Tibial artery (tissue), 4 donors: ENCODE measurements at regions not wholly inside any gene's neighbourhood (a gene's known extent, or its start where the extent isn't known, plus 50 kb on each side); places are given as distances from the start of the nearest gene placed in this dataset.

Experiments
- DNase-seq, 2 donors: peaks; one replicate each; pipeline ENCODE4 v3.0.0-alpha.2; 2019
- H3K27ac ChIP-seq, 2 donors: fragments of 200-600 bp; sonication (generic) in 1 of 2; 1 replicate in 1 of 2; 2 replicates in 1 of 2; pipeline ENCODE4 v1.5.1; 2018 to 2019; ENCODE audit warnings: mild to moderate bottlenecking in 1 of 2
- H3K27me3 ChIP-seq, 2 donors: fragments of 200-600 bp; sonication (generic) in 1 of 2; one replicate each; pipeline versions ENCODE4 v1.5.1 to v1.6.0; 2016 to 2019
- H3K36me3 ChIP-seq, 3 donors: fragments of 200-600 bp; sonication (generic) in 2 of 3; one replicate each; pipeline ENCODE4 v1.5.1; 2016 to 2019; ENCODE audit warnings: mild to moderate bottlenecking in 2 of 3
- H3K4me1 ChIP-seq, 4 donors: fragments of 200-600 bp; sonication (generic) in 2 of 4; 1 replicate in 3 of 4; 2 replicates in 1 of 4; pipeline ENCODE4 v1.5.1; 2016 to 2019
- H3K4me3 ChIP-seq, 2 donors: fragments of 200-600 bp; sonication (generic) in 1 of 2; 1 replicate in 1 of 2; 2 replicates in 1 of 2; pipeline ENCODE4 v1.5.1; 2018 to 2019; ENCODE audit warnings: mild to moderate bottlenecking in 2 of 2
- H3K9me3 ChIP-seq, 3 donors: fragments of 200-600 bp; sonication (generic) in 1 of 3; one replicate each; pipeline ENCODE4 v1.5.1; 2016 to 2019
- CTCF ChIP-seq, 2 experiments: fragments of 200-600 bp in 1 of 2; fragments of 450-650 bp in 1 of 2; IDR thresholded peaks; one replicate each; pipeline ENCODE4 v1.5.1; 2017 to 2019; ENCODE audit warnings: antibody characterized with exemption in 2 of 2, mild to moderate bottlenecking in 1 of 2, moderate library complexity in 1 of 2
- intact Hi-C: fragments of 100-400 bp; cut with DNase I; formaldehyde crosslinking; loops from one replicate; pipeline ENCODE4 v1.15.0; 2023; ENCODE audit warnings: low total_unique reads

DNA sequence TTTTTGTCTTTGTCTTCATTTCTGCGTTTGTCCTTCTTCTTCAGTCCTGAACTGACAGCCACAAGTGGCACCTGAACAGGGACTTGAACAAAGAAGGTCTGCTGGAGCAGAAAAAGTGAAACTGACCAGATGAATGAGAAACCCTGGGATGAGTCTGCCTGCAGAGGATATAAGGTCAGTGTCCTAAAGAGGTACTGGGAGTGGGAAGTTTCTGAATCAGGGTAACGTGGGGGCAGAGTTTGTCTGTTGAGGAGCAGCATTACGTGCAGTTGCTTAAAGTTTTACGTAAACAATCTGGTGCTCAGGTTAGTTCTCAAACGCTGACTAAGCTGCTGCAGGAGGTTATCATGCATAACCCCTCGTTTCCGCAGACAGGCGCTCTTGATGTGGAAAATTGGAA is 2057.6 kb downstream of the TP53TG3F start:
- Histone ChIP-seq H3K4me3 (no peak overlapping the region), H3K27me3 (no peaks in the 10 kb centered on the region), H3K27ac (no peak overlapping the region), H3K9me3 (peaks cover 0 to 5% (median 0%) of the 10 kb centered on the region in 3 donors), H3K4me1 (no peaks in the 10 kb centered on the region), H3K36me3 (no peaks in the 10 kb centered on the region)
- intact Hi-C loops = no loop called here
- no peak for TF ChIP-seq CTCF (IDR thresholded peaks at IDR 0.05)
- DNase-seq = no peak

GRCh38 chr16:35523991-35524390 is 2064.6 kb downstream of the TP53TG3F start:
- H3K9me3 ChIP-seq = no peaks in the 10 kb centered on the region
- no peak overlapping the region for H3K4me3 ChIP-seq
- no peaks in the 10 kb centered on the region for H3K36me3 ChIP-seq
- H3K27me3 ChIP-seq = no peaks in the 10 kb centered on the region
- no peak for TF ChIP-seq CTCF (IDR thresholded peaks at IDR 0.05)
- no peak for DNase-seq
- intact Hi-C loops = no loop called here
- no peaks in the 10 kb centered on the region for H3K4me1 ChIP-seq
- H3K27ac ChIP-seq = no peak overlapping the region

- DNase-seq = no peak
- intact Hi-C loops = no loop called here
- Histone ChIP-seq H3K36me3 (no peaks in the 10 kb centered on the region), H3K27ac (no peak overlapping the region), H3K4me3 (no peak overlapping the region), H3K4me1 (no peaks in the 10 kb centered on the region), H3K9me3 (no peaks in the 10 kb centered on the region), H3K27me3 (no peaks in the 10 kb centered on the region)
- TF ChIP-seq CTCF (IDR thresholded peaks at IDR 0.05) = no peak
These were observed 2066.7 kb downstream of the TP53TG3F start for GRCh38 chr16:35525979-35526590.

DNA sequence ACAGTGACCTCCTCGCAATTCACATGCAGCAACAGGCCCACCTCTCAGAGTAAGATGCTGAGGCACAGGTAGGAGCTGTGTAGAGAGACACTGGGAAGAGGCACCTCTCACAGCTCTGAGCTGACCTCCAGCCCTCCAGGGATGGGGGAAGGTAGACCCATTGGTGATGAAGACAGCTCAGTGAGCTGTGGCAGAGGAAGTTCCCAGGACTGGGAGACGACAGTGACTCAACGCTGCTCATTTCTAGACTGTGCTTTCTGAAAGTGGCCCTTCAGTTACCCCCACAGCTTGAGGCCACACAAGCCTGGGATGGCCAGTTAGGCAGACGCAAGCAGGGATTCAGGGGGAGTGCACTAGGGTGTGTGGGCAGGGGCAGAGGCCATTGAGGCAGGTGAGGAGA is 2073.2 kb downstream of the TP53TG3F start:
- intact Hi-C loops = no loop called here
- Histone ChIP-seq H3K27ac (no peak overlapping the region), H3K27me3 (no peaks in the 10 kb centered on the region), H3K4me1 (no peaks in the 10 kb centered on the region), H3K4me3 (no peak overlapping the region), H3K36me3 (no peaks in the 10 kb centered on the region), H3K9me3 (no peaks in the 10 kb centered on the region)
- no peak for DNase-seq
- no peak for TF ChIP-seq CTCF (IDR thresholded peaks at IDR 0.05)

GRCh38 chr16:35533683-35534082 is 2074.3 kb downstream of the TP53TG3F start:
- no peaks in the 10 kb centered on the region for H3K36me3 ChIP-seq
- H3K9me3 ChIP-seq = no peaks in the 10 kb centered on the region
- H3K4me1 ChIP-seq = no peaks in the 10 kb centered on the region
- intact Hi-C loops = no loop called here
- no peak overlapping the region for H3K27ac ChIP-seq
- no peak for DNase-seq
- no peaks in the 10 kb centered on the region for H3K27me3 ChIP-seq
- no peak for TF ChIP-seq CTCF (IDR thresholded peaks at IDR 0.05)
- no peak overlapping the region for H3K4me3 ChIP-seq

- Histone ChIP-seq H3K4me1 (no peaks in the 10 kb centered on the region), H3K9me3 (peaks cover 0 to 4% (median 0%) of the 10 kb centered on the region in 3 donors), H3K36me3 (no peaks in the 10 kb centered on the region), H3K4me3 (no peak overlapping the region), H3K27me3 (no peaks in the 10 kb centered on the region), H3K27ac (no peak overlapping the region)
- no peak for TF ChIP-seq CTCF (IDR thresholded peaks at IDR 0.05)
- no peak for DNase-seq
- intact Hi-C loops = no loop called here
These were observed 2084.1 kb downstream of the TP53TG3F start for GRCh38 chr16:35543486-35543885.
